ENCODE measurements at regions not wholly inside any gene's neighbourhood (a gene's known extent, or its start where the extent isn't known, plus 50 kb on each side); places are given as distances from the start of the nearest gene placed in this dataset.

DNA sequence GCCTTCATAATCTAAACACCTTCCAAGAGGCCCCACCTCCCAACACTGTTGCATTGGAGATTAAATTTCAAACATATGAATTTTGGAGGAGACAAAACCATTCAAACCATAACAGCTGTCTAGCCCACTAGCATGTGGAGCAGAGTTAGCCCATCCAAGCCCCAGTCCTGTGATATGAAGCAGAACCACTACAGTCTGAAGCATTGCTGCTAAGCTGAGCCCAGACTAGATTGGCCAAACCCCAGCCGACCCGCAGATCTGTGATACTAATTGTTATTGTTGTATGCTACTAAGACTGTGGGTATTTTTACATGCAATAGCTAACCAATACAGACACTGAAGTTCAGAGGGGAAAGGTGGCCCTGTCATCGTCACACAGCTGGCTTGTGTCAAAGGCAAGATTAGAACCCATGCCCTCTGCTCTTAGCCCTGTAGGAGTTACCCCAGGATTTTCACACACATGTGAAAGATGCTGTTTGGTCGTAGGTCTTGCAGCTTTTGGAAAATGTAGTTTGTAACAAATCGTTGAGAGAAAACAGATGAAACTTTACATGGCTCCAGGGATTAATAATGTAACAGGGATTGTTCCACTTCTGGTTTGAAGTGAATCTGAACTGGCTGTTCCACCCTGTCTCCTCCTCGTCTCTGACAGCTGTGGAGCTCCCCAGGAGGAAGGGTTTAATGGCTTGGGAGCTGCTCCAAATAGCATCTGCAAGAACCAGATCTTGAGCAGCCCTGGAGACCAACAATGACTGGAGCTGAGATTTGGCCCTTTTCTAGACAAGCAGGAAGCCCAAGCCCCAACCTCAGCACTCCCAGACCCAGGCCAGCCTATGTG lies 517.5 kb downstream of the MID1IP1 start:
- TF ChIP-seq, protein P1, sequence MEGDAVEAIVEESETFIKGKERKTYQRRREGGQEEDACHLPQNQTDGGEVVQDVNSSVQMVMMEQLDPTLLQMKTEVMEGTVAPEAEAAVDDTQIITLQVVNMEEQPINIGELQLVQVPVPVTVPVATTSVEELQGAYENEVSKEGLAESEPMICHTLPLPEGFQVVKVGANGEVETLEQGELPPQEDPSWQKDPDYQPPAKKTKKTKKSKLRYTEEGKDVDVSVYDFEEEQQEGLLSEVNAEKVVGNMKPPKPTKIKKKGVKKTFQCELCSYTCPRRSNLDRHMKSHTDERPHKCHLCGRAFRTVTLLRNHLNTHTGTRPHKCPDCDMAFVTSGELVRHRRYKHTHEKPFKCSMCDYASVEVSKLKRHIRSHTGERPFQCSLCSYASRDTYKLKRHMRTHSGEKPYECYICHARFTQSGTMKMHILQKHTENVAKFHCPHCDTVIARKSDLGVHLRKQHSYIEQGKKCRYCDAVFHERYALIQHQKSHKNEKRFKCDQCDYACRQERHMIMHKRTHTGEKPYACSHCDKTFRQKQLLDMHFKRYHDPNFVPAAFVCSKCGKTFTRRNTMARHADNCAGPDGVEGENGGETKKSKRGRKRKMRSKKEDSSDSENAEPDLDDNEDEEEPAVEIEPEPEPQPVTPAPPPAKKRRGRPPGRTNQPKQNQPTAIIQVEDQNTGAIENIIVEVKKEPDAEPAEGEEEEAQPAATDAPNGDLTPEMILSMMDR (IDR thresholded peaks at IDR 0.05; ENCODE audit: extremely low read depth, missing control alignments) = no peak

DNA sequence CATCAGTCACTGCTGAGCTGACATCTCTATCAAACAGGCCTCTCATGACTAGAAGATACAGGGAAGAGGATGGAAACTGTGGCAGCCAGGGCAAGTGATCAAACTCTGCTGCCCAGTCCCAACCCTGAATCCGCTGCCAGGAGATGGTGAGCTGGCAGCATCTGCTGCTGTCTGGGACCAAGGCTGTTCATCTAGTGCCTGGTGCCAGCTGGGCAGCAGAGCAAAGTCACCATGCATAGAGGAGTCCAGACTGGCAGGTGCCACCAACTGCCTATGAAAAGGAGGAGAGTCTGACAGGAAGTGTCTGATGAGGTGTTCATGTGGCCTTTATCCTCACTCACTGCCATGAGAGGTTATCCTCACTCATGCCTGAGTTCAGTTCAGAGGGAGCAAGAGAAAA lies 518.9 kb downstream of the MID1IP1 start:
- DNase-seq (ENCODE audit: low spot score) = no peak
- TF ChIP-seq, protein P1 (IDR thresholded peaks at IDR 0.05; ENCODE audit: extremely low read depth, missing control alignments) = no peak

More for the DNA sequence above, 517.5 kb downstream of the MID1IP1 start:
- no peak for DNase-seq (ENCODE audit: low spot score)

DNA sequence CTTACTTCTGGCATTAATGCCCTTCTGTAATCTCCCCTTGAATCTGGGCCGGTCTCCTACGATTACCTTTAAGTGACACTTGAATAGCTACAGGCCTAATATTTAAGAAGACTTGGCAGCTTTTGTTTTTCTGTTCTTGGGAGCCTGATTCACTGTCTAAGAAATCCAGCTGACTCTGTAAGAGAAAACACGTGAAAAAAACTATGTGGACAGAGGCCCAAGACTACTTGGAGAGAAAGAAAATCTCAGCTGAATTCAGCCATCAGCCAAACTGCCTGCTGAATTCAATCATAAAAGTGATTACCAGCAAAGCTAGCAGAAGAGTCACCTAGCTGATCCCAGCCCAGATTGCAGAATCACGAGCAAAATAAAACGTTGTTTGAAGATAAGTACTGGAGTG lies 521.2 kb downstream of the MID1IP1 start:
- TF ChIP-seq, protein P1 (IDR thresholded peaks at IDR 0.05; ENCODE audit: extremely low read depth, missing control alignments) = no peak

DNA sequence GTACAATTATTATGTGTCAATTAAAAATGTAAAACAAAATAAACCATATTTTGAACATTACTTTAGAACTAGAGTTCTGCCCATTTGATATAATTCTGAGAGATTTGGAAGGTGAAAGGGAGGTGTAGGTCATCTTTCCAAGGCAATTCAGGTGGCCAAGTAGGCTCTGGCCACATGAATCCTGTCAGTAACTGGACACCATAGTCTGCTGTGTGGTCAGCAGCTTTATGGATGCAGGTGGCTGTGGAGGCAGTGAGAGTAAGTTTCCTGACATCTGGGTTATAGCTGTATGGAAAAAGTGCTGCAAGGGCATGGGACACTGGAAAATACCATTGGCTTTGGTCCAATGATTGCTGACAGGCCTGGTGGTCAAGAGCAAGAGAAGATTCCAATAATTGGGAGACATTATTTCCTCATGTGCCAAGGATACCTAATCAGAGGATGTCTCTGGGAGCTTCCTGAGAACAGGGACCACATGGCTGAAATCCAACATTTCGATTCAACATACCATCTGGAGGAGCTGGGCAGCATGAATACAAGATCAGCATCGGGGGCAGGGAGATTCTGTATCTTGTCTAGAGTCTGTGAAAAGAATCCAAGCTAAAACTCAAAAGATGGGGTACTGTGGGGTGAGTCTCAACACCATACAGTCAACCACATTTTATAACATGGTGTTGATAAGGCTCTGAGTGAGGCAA lies 523.1 kb downstream of the MID1IP1 start:
- TF ChIP-seq, protein P1 (IDR thresholded peaks at IDR 0.05; ENCODE audit: extremely low read depth, missing control alignments) = no peak
- no peak for DNase-seq (ENCODE audit: low spot score)

More for the DNA sequence above, 521.2 kb downstream of the MID1IP1 start:
- DNase-seq (ENCODE audit: low spot score) = no peak

DNA sequence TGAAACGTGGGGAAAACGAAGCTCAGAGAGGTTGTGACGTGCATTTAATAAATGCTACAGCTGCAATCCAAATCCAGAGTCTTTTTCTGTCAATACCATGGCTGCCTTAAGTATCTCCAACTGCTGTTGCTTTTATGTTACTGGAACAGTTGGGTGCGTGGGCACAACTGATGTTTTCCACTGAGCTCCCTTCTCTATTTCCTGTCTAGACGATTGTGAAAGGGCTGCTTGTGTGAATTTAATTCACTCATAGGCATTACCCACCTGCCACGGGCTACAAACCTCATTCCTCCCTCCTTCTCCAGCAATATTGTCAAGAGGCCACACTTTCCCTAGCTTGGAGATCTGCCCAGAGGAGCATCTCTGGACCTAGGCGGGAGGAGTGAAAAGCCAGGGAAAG lies 526.0 kb downstream of the MID1IP1 start:
- TF ChIP-seq, protein P1 (IDR thresholded peaks at IDR 0.05; ENCODE audit: extremely low read depth, missing control alignments) = no peak
- DNase-seq (ENCODE audit: low spot score) = no peak

DNA sequence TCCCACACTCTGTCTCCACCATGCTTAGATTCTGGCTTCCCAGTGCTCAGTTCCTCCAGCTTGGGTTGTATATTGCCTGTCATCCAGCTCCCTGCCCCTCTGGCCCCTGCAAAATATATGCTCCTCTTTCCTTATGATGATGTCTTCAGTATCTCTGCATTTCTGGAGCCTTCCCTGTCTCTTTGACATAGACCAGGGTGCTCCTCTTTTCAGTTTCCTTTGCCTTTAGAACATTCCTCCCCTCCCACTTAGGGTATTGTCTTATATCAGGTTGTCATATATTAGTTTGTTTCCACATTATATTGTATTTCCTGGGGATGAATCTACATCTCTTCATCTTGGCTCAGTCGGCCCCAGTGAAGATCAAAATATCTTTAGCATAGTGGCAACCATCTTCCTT lies 526.4 kb downstream of the MID1IP1 start:
- TF ChIP-seq, protein P1 (IDR thresholded peaks at IDR 0.05; ENCODE audit: extremely low read depth, missing control alignments) = no peak
- DNase-seq (ENCODE audit: low spot score) = no peak

DNA sequence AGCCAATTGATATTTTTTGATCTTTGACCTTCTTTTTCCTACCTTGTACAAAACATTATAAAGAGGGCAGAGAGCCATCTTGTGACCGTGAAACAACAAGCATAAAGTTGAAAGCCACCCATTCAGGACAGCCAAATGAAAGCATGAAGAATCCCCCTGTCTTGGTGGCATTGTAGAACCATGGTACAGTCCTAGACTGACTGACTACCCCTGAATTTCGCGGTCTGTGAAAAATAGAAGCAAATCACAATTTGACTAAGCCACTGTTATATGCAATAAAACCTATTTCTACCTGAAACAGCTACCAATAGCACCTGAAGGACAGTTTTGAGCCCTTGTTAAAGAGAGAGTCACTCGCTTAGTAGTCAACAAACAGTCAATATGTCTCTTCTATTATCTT lies 527.4 kb downstream of the MID1IP1 start:
- DNase-seq (ENCODE audit: low spot score) = no peak
- TF ChIP-seq, protein P1 (IDR thresholded peaks at IDR 0.05; ENCODE audit: extremely low read depth, missing control alignments) = no peak
